ENCODE measurements at regions not wholly inside any gene's neighbourhood (a gene's known extent, or its start where the extent isn't known, plus 50 kb on each side); places are given as distances from the start of the nearest gene placed in this dataset.

DNA sequence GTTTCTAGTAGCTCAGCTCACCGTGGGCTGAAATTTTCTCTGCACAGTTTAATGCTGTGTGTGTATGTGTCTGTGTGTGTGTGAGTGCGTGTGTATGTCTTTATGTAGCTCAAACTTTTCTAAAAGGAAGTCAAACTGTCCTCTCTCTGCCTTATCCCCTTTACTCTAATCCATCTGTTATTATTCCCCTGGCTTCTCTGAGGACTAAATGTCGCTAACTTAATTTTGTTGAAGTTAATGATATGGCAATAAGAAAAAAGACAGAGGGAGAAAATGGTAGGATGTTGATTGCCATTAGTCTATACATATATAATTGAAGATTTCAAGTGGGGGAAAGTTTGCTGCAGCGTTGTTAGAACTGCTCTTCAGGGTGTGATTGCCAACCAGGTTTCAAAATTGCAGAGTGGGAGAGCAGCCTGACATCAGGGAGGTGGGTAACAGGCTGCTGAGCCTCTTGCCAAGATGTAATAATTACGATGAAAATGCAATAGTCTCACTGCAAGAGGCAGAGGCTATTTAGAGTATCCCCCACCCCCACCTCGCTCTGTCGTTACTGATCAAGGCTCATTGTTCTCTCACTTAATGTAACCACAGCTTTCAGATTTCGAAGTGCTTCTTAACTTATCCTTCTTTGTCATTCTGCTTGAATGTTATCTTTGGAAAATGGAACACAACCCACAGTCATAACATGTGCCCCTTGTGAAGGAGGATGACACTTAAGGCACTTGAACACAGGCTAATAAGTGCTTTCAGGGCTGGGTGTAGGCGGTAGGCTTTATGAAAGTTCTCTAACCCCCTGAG is 559.0 kb upstream of the PLXNA2 start:
- DNase-seq = peak; percentile 94

DNA sequence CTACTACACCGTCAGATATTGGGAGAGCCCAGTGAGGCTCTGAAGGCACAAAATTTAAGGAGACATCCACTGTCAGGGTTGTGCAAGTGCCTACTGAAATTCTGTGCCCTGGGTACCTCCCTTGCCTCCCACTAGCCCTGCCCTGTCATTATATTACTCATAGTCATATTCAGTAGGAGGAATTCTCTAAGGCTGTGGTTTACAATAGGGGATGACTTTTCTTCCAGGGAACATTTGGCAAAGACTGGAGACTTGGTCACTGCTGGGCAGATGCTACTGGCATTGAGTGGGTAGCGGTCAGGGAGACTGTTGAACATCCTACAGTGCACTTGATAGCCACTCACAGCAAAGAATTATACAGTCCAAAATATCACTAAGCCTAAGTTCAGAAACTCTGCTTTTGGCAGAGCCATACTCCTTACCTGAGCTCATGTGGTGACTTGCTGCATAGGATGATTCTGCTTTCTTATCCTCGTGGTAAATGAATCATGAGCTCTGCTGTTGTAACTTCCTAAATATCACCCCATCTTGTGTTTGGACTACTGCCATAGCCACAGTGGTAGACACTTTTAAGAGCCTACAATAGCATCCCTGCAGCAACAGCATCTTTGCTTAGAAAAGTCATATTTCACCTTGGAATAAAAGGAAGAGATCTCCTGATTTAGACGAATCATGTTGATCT is 563.4 kb upstream of the PLXNA2 start:
- no peak for DNase-seq

DNA sequence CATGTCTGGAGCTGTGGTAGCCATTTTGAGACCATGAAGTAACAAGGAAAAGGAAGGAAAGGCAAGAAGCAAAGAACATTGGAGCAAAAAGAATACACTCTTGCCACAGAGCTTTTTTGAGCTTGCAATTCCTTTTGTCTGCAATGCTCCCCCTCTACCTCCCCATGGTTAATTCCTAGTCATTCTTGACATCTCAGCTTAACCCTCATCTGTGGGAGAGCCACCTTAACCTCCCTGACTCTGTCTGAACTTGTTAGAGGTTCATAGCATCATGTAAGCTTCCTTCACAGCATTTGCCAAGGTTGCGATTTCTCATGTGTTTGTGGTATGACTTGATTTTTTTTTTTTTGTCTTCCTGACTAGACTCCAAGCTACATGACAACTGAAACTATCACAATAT is 564.1 kb upstream of the PLXNA2 start:
- DNase-seq = no peak

DNA sequence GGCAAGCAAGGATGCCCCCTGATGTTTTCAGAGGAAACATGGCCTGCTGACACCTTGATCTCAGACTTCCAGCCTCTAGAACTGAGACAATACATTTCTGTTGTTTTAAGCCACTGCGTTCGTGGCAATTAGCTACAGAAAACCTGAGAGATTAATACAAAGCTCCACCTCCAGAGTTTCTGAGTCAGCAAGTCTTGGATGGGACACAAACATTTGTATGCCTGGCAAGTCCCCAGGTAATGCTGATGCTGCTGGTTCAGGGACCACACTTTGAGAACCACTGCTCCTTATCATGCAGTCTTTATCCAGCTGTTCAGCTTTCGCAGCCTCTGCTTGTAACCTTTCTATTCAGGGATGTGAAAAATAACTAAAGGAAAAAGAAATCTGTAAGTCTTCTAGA is 565.7 kb upstream of the PLXNA2 start:
- no peak for DNase-seq

DNA sequence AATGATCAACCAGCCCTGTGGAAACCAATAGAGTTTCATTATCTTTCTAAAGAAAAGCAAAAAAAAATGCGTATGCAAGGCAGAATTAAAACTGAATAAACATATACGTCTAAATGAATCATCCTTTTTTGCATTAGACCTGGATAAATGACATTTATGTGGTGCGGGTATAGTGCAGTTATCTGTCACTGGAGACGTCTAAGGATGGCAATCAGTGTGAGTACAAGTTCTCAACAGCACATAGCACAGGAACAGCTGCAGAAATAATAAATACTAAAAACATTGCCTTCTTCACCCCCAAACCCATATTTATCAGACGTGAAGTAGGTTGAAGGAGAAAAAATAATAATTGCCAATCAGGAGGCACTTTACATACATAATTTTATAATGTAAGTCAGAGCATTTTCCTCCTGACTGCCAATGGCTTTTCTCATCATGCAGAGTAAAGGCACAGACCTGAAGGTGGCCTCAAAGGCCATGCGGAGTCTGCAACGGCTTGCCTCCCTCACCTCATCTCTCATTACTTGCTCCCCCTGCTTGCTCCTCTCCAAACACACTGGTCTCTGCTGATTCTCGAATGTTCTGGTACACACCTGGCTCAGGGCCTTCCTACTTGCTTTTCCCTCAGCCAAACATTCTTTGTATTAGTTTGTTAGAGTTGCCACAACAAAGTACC is 574.7 kb upstream of the PLXNA2 start:
- DNase-seq = no peak

DNA sequence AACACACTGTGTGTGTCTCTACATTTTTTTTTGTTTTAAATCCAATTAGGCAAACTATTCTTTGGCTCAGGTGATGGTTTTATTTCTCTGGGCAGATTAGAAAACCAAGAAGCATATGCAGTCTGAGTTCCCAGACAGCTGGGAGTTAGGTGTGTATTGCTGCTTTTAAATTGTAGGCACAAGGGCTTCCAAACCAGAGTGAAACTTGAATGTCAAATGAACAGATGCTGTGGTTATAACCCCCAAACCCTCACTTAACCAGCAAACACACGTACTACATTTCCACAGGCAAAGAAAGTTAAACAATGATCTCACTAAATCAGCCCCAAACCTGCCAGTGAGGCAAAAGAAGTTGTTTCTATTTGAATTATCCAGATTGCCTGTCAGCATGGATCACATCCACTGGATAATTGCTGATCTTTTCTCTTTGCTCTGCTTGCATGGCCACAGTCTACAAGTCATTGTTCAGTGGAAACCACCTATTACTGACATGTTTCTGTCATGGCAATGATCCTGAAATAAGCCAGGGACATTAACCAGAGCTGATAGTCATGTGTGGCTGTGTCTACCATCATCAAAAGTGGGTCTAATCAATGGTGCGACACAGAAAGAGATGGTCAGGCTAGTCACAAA is 576.5 kb upstream of the PLXNA2 start:
- peak; percentile 44 for DNase-seq

DNA sequence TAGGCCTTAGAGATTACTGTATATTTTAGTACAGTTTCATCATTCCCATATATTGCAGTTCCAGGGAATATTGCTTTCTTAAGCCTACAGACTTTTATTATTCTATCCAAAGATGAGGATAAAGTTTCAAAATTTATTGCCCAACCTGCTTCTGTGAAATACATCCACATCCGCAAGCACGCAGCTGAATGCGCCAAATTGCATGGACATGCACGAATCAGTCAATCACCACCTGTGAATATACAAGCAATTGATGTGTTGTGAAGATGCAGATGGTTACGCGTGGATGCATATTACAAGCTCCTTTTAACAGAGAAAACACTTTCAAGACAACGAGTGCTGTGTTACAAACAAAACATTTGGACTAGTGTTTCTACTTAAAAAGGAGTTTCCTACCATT is 577.8 kb upstream of the PLXNA2 start:
- peak; percentile 66 for DNase-seq

DNA sequence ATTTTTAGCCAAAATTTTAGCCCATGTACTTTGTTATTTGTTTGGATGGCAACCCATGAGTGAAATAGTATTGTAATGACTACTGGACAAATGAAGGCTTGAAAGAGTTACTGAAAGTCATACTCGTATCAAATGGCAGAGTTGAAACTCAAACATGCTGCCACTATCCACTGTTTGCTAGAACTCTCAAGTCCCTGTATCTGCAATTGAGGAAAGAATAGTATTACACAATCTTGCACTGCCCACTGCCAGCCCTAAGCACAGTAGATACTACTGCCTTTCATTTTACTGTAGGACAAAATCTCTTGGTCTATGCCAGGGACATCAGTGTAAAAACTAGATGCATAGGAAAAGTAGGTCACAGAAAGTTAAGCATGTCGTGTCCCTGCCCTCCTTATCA is 581.1 kb upstream of the PLXNA2 start:
- no peak for DNase-seq

DNA sequence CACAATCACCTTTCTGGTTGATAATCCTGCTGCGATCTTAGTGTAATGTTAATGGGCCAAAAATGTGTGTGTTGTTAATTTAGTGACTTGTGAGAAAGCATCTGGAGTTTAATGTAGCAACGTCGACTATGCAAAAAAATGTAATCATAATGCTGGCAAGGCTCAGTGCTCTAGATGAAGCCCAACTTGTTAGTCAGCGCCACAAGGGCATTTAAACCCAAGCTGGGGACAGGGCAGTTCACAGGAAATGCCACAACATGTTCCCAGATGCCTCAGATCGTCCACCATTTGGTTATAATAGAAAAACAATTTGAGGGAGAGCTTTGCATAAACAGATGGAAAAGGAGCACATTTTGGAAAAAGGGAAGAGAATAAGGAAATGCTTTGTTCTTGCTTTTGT is 585.4 kb upstream of the PLXNA2 start:
- no peak for DNase-seq

DNA sequence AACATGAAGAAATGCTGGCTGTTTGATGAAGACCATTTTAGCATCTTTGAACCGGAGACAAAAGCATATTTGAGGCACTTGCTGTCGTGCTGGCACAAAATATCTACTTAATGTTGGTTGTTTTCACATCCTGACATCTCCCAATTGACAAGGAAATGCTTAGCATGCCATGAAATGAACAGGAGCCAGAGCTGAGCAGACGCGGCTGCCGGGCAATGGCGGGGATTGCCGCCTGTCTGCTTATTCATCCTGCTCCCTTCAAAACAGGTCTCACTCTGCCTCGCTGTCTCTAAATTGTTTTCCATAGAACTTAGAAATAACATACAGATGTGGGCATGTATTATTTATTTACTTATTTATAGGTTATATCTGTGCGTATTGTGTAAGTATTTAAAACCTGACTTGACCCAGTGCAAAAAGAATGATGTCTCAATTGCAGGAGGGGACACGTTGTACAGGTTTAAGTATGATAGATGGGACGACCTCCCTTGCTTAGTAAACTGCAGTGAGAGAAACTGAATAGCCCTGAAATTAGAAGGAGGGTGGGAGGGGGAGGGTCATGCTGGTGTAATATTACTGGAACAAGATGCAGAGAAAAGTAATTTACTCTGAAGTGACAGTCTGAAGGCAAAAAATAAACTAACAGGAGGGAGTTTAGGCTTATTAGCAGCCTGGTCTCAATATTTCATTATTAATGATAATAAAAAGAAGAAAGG is 590.4 kb upstream of the PLXNA2 start:
- no peak for DNase-seq

DNA sequence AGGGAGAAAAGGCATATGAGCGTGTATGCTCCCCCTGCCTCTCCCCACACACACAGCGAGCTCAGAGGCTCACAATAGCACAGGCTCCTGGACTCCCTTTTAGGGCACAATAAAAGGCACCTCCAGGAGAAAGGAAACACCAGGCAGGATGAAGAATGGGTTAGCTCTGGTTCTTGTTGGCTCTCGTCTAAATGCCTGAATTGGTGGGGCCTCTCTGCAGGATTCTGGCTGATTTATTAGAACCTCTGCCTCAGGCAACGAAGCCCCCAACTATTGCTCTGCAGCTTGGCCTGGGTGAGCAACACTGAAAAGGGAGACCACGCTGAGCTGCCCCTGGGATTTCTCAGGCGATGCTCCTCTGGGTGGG is 590.9 kb upstream of the PLXNA2 start:
- DNase-seq = no peak

DNA sequence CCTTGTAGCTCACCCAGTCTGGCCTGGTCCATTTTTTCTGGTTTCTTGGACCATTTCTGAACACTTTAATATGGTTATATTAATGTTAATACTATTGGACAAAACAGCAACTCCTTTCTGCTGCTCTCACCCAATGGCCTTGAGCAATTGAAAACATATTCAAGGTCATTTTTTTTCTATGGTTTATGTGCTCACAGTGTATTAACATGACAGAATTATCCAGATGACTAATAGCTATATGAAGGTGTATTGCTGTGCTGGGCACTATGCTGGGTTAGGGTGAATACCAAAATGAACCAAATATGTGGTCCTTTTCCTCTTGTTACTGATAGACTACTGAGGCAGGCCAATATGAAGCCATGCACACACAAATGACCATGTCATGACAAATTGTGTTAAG is 591.6 kb upstream of the PLXNA2 start:
- no peak for DNase-seq

DNA sequence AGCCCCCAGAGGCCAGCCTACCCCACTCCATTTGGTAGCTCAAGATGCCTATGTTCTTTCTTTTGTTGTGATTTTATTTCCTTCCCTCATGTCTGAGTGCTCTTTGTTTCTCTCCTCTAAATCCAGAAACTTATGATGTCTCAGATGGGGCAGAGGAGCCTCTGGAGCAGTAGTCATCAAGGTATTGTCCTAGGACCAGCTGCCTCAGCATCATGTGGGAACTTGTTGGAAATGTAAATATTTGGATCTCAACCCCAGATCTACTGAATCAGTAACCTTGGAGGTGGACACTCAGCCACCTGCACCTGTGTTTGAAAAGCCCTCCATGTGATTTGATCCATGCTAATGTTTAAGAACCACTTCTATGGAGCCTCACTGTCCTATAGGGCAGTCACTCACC is 593.1 kb upstream of the PLXNA2 start:
- DNase-seq = peak; percentile 91

DNA sequence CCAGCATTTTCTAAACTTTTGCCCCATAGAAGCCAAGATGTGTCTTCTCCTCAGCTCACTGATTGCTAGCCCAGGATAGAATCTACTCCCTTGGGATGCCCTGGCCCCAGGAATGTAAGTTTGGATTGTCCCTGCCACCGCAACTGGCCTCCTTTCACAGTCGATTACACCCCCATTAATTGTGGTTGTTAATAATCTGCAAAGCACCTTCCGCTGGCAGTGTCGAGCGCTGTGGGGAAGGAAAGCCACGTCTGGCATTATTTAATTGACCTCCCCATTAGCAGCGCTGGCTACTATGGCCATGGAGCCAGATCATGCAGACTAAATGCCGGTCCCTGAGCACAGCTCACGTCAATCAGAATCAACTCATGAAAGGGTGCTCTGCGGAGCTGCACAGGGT is 597.3 kb upstream of the PLXNA2 start:
- no peak for DNase-seq

DNA sequence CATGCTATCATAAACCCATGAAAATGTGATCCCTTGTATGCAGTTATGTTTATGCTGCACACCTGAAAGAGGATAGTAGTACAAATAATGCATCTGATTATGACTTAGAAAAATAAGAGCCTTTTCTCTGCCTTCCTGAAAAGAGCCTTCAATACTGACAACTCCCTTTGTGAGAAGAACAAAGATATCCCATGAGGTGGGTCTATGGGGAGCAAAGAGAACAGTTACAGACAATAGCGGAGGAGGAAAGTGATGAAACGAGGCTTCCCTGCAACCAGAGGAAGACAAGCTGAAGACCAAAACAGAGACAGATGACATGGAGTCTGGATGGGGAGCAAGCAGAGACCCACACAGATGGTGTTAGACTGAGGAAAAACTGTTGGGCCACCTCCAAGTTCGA is 598.3 kb upstream of the PLXNA2 start:
- no peak for DNase-seq

DNA sequence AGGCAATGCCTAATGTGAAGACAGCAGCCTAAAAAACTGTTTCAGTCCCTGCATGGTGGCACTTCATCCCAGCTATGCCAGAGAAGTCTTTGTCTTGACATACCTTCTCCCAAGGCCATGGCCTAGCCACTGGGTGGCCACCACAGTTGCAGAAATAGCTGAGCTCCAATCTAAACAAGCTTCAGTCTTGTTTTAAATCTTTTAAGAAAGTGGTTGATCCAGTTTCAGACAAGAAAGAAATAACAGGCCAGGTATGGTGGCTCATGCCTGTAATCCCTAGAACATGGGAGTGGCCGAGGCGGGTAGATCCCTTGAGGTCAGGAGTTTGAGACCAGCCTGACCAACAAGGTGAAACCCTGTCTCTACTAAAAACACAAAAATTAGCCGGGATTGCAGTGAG is 600.0 kb upstream of the PLXNA2 start:
- DNase-seq = no peak

DNA sequence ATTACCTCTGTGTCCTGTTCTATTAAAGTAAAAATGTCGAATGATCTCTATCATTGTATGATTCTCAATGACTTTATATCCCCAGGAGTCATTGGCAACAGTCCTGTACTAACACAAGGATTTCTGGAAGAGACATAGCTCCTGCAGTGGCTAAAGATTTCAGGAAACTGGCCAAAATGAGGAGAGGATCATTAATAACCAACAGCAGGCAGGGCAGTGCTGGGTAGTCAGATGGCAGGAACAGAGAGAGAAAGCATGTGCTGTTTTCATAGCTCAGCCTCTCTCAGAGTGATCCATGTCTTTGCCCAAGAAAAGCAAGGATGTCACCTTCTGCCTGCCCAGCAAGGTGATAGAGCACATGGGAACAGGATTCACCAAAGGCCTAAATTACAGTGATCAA is 604.7 kb upstream of the PLXNA2 start:
- no peak for DNase-seq

DNA sequence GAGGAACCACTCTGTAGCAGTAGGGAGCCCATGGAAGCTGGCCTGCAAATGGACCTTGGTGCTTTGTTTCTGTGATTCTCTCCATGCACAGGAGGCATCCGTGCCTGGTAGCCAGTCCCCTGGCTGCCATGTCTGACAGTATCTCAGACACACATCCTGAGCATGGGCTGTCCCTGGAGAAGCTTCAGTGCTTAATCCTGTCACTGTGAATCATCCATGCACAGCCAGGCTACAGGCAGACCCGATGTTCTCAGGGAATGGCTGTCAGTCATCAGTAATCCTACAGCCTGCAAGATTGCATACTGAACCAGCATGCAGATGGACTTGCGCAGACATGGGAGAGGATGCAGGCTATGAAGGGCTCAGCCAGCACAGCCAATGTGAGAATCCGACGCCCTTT is 606.3 kb upstream of the PLXNA2 start:
- no peak for DNase-seq

DNA sequence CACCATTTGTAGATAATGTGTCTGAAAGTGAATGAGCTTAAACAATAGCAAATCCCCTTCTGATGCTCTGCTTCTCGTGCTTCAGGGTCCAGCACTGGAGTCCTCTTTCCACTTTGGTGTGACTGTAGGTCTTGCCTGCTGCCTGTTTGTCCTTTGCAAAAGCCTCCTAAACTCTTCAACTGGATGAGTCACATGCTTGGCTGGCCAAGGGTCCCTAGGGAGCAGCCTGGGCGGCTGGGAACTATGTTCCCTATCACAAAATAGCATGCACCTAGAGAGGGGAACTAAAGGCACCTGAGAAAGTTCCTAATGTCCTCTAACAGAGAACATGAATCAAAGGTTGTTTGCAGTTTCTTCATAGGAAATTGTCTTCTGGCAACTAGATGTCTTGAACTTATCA is 607.2 kb upstream of the PLXNA2 start:
- no peak for DNase-seq

DNA sequence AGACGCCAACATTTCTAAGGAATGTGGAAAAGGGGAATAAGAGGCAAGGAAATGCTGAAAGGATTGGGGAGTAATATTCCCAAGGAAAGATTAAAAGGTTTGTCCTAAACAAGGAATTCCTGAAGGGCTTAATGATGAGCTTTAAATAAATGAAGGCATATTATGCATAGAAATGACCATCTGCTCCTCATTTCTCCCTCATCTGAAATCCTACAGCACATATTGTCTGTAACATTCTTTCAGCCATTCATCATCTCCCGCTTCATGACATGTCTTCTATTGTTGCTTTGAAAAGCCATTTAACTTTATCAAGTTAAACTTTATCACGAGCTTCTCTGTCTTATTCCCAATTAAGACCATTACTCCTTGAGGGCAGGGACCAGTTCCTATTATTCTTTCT is 608.7 kb upstream of the PLXNA2 start:
- no peak for DNase-seq

DNA sequence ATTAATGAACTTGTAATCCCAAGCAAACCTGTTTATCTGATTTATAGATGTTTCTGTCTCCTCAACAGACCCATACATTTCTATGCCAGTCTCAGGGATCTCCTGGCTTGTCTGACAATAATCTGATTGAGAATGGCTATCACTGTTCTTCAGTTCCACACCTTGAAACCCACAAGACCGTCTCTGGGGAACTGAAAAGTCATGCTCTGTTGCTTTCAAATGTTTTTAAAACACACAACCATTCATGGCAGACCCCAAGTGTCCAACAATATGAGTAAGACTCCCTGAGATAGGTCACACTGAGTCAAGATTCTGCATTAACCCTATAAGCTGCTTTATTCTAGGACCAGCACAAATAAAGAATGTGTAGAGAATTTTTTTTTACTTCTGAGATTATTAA is 611.2 kb upstream of the PLXNA2 start:
- DNase-seq = no peak

DNA sequence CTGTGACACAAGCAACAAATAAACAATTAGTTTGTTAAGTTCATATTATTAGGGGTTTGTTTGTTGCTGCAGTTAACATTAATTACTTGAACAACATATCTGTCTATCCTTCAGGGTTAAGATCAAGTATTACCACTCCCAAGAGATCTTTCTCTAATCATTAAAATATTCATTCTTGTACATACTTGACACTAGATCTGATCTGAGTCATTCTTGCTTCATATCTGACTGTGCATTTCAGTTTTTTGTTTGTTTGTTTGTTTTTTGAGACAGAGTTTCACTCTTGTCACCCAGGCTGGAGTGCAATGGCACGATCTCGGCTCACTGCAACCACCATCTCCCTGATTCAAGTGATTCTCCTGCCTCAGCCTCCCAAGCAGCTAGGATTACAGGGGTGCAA is 613.3 kb upstream of the PLXNA2 start:
- no peak for DNase-seq

DNA sequence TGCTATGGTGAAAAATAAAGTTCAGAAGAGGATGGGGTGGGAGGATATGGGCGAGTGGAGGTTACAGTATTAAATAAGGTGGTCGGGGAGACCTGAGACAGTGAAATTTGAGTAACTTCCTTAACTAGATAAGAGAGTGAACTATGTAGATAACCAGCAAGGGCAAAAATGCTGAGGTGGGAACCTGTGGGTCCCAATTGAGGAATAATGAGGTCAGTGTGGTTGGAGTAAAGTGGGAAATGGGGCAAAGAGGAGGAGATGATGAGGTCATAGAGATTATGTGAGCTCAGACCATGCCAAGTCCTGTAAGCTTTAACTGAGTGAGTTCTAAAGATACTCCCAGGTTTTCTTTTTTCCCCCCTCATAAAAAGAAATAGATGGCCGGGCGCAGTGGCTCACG is 614.6 kb upstream of the PLXNA2 start:
- DNase-seq = no peak

Measured in DMS79 (cell line).